Keratinocyte (primary cell): ENCODE measurements at regions not wholly inside any gene's neighbourhood (a gene's known extent, or its start where the extent isn't known, plus 50 kb on each side); places are given as distances from the start of the nearest gene placed in this dataset.

Source experiments
- DNase-seq: peaks from one replicate; pipeline ENCODE4 v3.0.0-alpha.2; 2011; ENCODE audit warnings: low read depth, missing footprints, low spot score
- FAIRE-seq: peaks from 2 replicates; lab custom pipeline; 2011; peaks lifted over from hg19 to GRCh38; lab: Jason Lieb, UNC
- H2AFZ ChIP-seq: 2 replicates; pipeline ENCODE4 v1.6.0; 2012; ENCODE audit warnings: low read length, control low read depth, inconsistent platforms; ENCODE audit not compliant: control insufficient read depth
- H3K27ac ChIP-seq: 2 replicates; pipeline ENCODE4 v1.5.1; 2011; ENCODE audit warnings: low read length; ENCODE audit not compliant: control insufficient read depth, insufficient read depth
- H3K27me3 ChIP-seq: 3 replicates; pipeline ENCODE4 v1.6.0; 2011; ENCODE audit warnings: low read length; ENCODE audit not compliant: control insufficient read depth, insufficient read depth; ENCODE audit errors: extremely low read depth
- H3K36me3 ChIP-seq, 2 experiments: 2 replicates in 1 of 2; 3 replicates in 1 of 2; pipeline ENCODE4 v1.5.1; 2011; ENCODE audit warnings: low read length in 2 of 2, mild to moderate bottlenecking in 1 of 2; ENCODE audit not compliant: control insufficient read depth in 2 of 2, insufficient read depth in 2 of 2; ENCODE audit errors: extremely low read depth in 1 of 2
- H3K4me1 ChIP-seq: 3 replicates; pipeline ENCODE4 v1.5.1; 2011; ENCODE audit warnings: low read length; ENCODE audit not compliant: control insufficient read depth, insufficient read depth; ENCODE audit errors: extremely low read depth
- H3K4me2 ChIP-seq: 3 replicates; pipeline ENCODE4 v1.6.0; 2011; ENCODE audit warnings: low read depth, low read length; ENCODE audit not compliant: control insufficient read depth, insufficient read depth; ENCODE audit errors: extremely low read depth
- H3K4me3 ChIP-seq, 3 experiments: fragments of 200-600 bp in 1 of 3; sonication (generic) in 1 of 3; 2 replicates in 2 of 3; 3 replicates in 1 of 3; pipeline ENCODE4 v1.5.1; 2011 to 2016; ENCODE audit warnings: low read length in 3 of 3, mild to moderate bottlenecking in 3 of 3, control low read depth in 2 of 3, inconsistent platforms in 1 of 3, low read depth in 1 of 3, mixed read lengths in 1 of 3, mixed run types in 1 of 3, moderate library complexity in 1 of 3; ENCODE audit not compliant: control insufficient read depth in 2 of 3, insufficient read depth in 2 of 3; ENCODE audit errors: extremely low read depth in 1 of 3
- H3K79me2 ChIP-seq: 2 replicates; pipeline ENCODE4 v1.6.0; 2012; ENCODE audit warnings: low read length; ENCODE audit not compliant: control insufficient read depth, insufficient read depth
- H3K9ac ChIP-seq: 3 replicates; pipeline ENCODE4 v1.6.0; 2011; ENCODE audit warnings: low read length; ENCODE audit not compliant: control insufficient read depth, insufficient read depth; ENCODE audit errors: extremely low read depth
- H3K9me1 ChIP-seq: 3 replicates; pipeline ENCODE4 v1.6.0; 2011; ENCODE audit warnings: low read length; ENCODE audit not compliant: control insufficient read depth, insufficient read depth; ENCODE audit errors: extremely low read depth
- H3K9me3 ChIP-seq: 2 replicates; pipeline ENCODE4 v1.5.1; 2012; ENCODE audit warnings: low read depth, low read length; ENCODE audit not compliant: control insufficient read depth
- H4K20me1 ChIP-seq: 3 replicates; pipeline ENCODE4 v1.6.0; 2011; ENCODE audit warnings: low read length; ENCODE audit not compliant: control insufficient read depth, insufficient read depth; ENCODE audit errors: extremely low read depth
- CTCF ChIP-seq, 3 experiments: IDR thresholded peaks in 1 of 3; conservative IDR thresholded peaks in 1 of 3; optimal IDR thresholded peaks in 1 of 3; 2 replicates in 2 of 3; 3 replicates in 1 of 3; pipeline versions ENCODE3 to v1.5.1; 2011; ENCODE audit warnings: low read length in 3 of 3, mild to moderate bottlenecking in 3 of 3, moderate library complexity in 2 of 3, control low read depth in 1 of 3, inconsistent platforms in 1 of 3; ENCODE audit not compliant: insufficient read depth in 2 of 3; ENCODE audit errors: extremely low read depth in 1 of 3
- EZH2 ChIP-seq: IDR thresholded peaks from one replicate; pipeline ENCODE4 v1.6.1; 2012; ENCODE audit warnings: inconsistent platforms, mild to moderate bottlenecking, low read length, moderate library complexity
- dilution Hi-C: fragments of 300-500 bp; cut with MboI; formaldehyde crosslinking; loops from one replicate; pipeline ENCODE4 v1.7.0; 2020; ENCODE audit warnings: low sequenced_read_pairs; ENCODE audit not compliant: extremely low pct_ligation_motif_present

- DNase-seq, result no peak
Observed at GRCh38 chr7:112708236-112708635, 82.0 kb downstream of the TMEM168 start.

More at GRCh38 chr7:112708236-112708635, 82.0 kb downstream of the TMEM168 start:
- no peaks in the 10 kb centered on the region for H3K9me1 ChIP-seq
- no peak overlapping the region for H2AFZ ChIP-seq
- no peaks in the 10 kb centered on the region for H4K20me1 ChIP-seq
- H3K9me3 ChIP-seq, result no peaks in the 10 kb centered on the region
- no peak for FAIRE-seq
- no peak overlapping the region for H3K27ac ChIP-seq
- no peaks in the 10 kb centered on the region for H3K79me2 ChIP-seq
- H3K27me3 ChIP-seq, result no peaks in the 10 kb centered on the region
- H3K4me2 ChIP-seq, result no peak overlapping the region
- dilution Hi-C loops, result no loop called here
- H3K4me3 ChIP-seq, result no peak overlapping the region
- TF ChIP-seq EZH2 (no peak), CTCF (optimal IDR thresholded peaks at IDR 0.05 in 1 of 3, IDR thresholded peaks at IDR 0.05 in 1 of 3, conservative IDR thresholded peaks at IDR 0.05 in 1 of 3; ENCODE audit: extremely low read depth in 1 of 3, insufficient read depth in 2 of 3, low read length in 3 of 3) (no peak)
- H3K9ac ChIP-seq, result no peak overlapping the region
- H3K4me1 ChIP-seq, result no peaks in the 10 kb centered on the region
- H3K36me3 ChIP-seq, result no peaks in the 10 kb centered on the region
